Uterus (tissue), 2 donors: ENCODE measurements at regions not wholly inside any gene's neighbourhood (a gene's known extent, or its start where the extent isn't known, plus 50 kb on each side); places are given as distances from the start of the nearest gene placed in this dataset.

ENCODE experiments used
- POLR2A ChIP-seq, 2 donors: fragments of 450-650 bp; IDR thresholded peaks; one replicate each; pipeline ENCODE4 v1.6.1; 2016; ENCODE audit warnings: antibody characterized with exemption in 2 of 2, mild to moderate bottlenecking in 1 of 2, moderate library complexity in 1 of 2
- TF ChIP-seq, protein P1 (sequence below), 4 experiments: fragments of 200-600 bp in 2 of 4; fragments of 450-650 bp in 2 of 4; sonication (generic) in 2 of 4; IDR thresholded peaks; one replicate each; pipeline ENCODE4 v1.5.1; 2016 to 2019; ENCODE audit warnings: antibody characterized with exemption in 4 of 4, mild to moderate bottlenecking in 2 of 4, moderate library complexity in 1 of 4

DNA sequence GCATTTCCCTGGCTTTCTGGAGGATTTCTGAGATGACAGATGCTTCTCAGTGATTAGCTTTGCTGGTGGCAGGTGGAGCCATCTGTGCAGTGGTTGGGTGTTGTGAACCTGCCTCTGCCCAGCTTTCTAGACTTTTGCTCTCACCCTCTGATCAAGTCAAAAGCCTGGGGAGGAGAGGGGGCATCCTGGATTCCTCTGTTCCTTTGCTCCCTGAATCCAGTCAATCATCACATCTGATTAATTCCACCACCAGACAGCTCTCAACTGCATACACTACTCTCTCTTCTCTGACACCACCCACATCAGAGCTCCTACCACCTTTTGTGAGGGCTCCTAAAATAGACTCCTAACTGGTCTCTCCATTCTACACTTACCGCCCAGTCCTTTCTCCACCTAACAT, 283.5 kb downstream of the WDR11 start:
- TF ChIP-seq, protein P1, sequence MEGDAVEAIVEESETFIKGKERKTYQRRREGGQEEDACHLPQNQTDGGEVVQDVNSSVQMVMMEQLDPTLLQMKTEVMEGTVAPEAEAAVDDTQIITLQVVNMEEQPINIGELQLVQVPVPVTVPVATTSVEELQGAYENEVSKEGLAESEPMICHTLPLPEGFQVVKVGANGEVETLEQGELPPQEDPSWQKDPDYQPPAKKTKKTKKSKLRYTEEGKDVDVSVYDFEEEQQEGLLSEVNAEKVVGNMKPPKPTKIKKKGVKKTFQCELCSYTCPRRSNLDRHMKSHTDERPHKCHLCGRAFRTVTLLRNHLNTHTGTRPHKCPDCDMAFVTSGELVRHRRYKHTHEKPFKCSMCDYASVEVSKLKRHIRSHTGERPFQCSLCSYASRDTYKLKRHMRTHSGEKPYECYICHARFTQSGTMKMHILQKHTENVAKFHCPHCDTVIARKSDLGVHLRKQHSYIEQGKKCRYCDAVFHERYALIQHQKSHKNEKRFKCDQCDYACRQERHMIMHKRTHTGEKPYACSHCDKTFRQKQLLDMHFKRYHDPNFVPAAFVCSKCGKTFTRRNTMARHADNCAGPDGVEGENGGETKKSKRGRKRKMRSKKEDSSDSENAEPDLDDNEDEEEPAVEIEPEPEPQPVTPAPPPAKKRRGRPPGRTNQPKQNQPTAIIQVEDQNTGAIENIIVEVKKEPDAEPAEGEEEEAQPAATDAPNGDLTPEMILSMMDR (IDR thresholded peaks at IDR 0.05): no peak
- TF ChIP-seq POLR2A (IDR thresholded peaks at IDR 0.05): no peak
